DOHH2 (cell line): ENCODE measurements at regions not wholly inside any gene's neighbourhood (a gene's known extent, or its start where the extent isn't known, plus 50 kb on each side); places are given as distances from the start of the nearest gene placed in this dataset.
A peak's percentile ranks its signal among the peaks of the same experiment; 100 is the strongest.
"Not testable (repeated sequence)": the region's sequence is repeated elsewhere in the genome, so short reads cannot be mapped to it uniquely, and the experiment has no call there.

Source experiments
- H3F3A ChIP-seq: fragments of 200-600 bp; sonication (generic), shearing (Covaris generic); 2 replicates; pipeline ENCODE4 v1.6.0; 2016; ENCODE audit warnings: antibody characterized with exemption, mild to moderate bottlenecking; ENCODE audit not compliant: control insufficient read depth, insufficient read depth
- H3K27ac ChIP-seq: fragments of 200-600 bp; sonication (generic); 2 replicates; pipeline ENCODE4 v1.5.1; 2014; ENCODE audit warnings: low read depth, mild to moderate bottlenecking, low read length, moderate library complexity
- H3K27me3 ChIP-seq: fragments of 200-600 bp; sonication (generic); 2 replicates; pipeline ENCODE4 v1.6.1; 2014; ENCODE audit warnings: mild to moderate bottlenecking, low read length, mixed read lengths; ENCODE audit not compliant: control insufficient read depth
- H3K36me3 ChIP-seq: fragments of 200-600 bp; sonication (generic); 2 replicates; pipeline ENCODE4 v1.6.1; 2014; ENCODE audit warnings: mild to moderate bottlenecking, low read length, moderate library complexity, mixed read lengths; ENCODE audit not compliant: control insufficient read depth
- H3K4me1 ChIP-seq: fragments of 200-600 bp; sonication (generic); 2 replicates; pipeline ENCODE4 v1.6.1; 2014; ENCODE audit warnings: mild to moderate bottlenecking, low read length, mixed read lengths; ENCODE audit not compliant: control insufficient read depth
- H3K4me2 ChIP-seq: fragments of 200-600 bp; sonication (generic); 2 replicates; pipeline ENCODE4 v1.6.0; 2014; ENCODE audit warnings: mild to moderate bottlenecking, low read length, moderate library complexity
- H3K4me3 ChIP-seq: fragments of 200-600 bp; sonication (generic); 2 replicates; pipeline ENCODE4 v1.5.1; 2014; ENCODE audit warnings: mild to moderate bottlenecking, low read length, mixed read lengths
- H3K79me2 ChIP-seq: fragments of 200-600 bp; sonication (generic); 2 replicates; pipeline ENCODE4 v1.6.1; 2014; ENCODE audit warnings: mild to moderate bottlenecking, low read length, mixed read lengths; ENCODE audit not compliant: control insufficient read depth
- H3K9me2 ChIP-seq: fragments of 200-600 bp; sonication (generic); replicated peaks from 2 replicates; pipeline ENCODE4 v1.6.1; 2014; ENCODE audit warnings: mild to moderate bottlenecking, low read length, mixed read lengths; ENCODE audit not compliant: control insufficient read depth
- H3K9me3 ChIP-seq: fragments of 200-600 bp; sonication (generic); 2 replicates; pipeline ENCODE4 v1.6.1; 2014; ENCODE audit warnings: antibody characterized with exemption, low read length, mixed read lengths; ENCODE audit not compliant: control insufficient read depth, insufficient read depth
- H4K20me1 ChIP-seq: fragments of 200-600 bp; sonication (generic); 2 replicates; pipeline ENCODE4 v1.6.0; 2014; ENCODE audit warnings: low read depth, mild to moderate bottlenecking, antibody characterized with exemption, low read length, moderate library complexity; ENCODE audit not compliant: control insufficient read depth, insufficient read depth
- CTCF ChIP-seq: fragments of 200-600 bp; sonication (generic); IDR thresholded peaks from one replicate; pipeline ENCODE4 v1.5.1; 2014; ENCODE audit warnings: antibody characterized with exemption, mild to moderate bottlenecking, low read depth, low read length; ENCODE audit not compliant: poor library complexity, severe bottlenecking
- EZH2phosphoT487 ChIP-seq: fragments of 200-600 bp; sonication (generic); IDR thresholded peaks from 2 replicates; pipeline ENCODE4 v1.6.1; 2017; ENCODE audit warnings: borderline replicate concordance, mild to moderate bottlenecking, antibody characterized with exemption, low read length, moderate library complexity, mixed read lengths

DNA sequence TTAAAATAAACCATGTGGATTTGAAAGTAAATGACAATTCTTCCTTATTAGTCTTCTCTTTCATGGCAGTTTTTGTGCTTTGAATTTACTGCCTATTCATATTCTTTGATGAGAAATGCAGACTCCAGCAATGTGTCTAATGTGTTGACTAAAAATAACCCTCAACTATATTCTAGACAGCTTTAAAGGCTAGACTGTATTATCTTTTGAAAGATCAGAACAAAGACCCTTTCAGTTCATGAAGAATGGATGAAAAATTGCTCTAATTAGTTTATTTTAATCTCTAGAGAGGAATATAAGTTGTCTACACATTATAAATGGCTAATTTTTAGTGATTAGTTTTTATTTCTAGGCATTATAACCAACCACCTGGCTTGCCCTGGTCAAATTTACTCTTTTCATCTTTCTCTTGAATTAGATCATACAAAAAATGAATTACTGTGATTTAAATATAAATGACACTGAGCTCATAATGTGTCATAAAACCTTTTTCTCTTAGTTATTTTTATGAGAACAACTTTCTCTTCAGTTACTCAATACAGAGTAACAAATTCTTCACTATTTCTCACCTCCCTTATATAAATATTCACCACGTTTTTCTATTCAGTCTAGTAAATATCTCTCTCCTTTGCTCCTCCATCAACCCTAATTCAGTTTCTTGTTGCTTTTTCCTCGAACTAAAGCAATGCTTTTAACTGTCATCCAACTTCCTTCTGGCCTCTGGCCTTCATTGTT, 428.5 kb upstream of the TMPRSS15 start:
- Histone ChIP-seq H3K79me2 (no peaks in the 10 kb centered on the region), H3K4me3 (no peak overlapping the region), H3K9me2 (no peaks in the 10 kb centered on the region), H3K9me3 (no peaks in the 10 kb centered on the region), H4K20me1 (no peaks in the 10 kb centered on the region), H3K27ac (no peak overlapping the region), H3K27me3 (no peaks in the 10 kb centered on the region), H3K4me2 (no peak overlapping the region), H3K36me3 (no peaks in the 10 kb centered on the region), H3F3A (no peaks in the 10 kb centered on the region), H3K4me1 (no peaks in the 10 kb centered on the region)
- TF ChIP-seq CTCF (no peak), EZH2phosphoT487 (no peak)

DNA sequence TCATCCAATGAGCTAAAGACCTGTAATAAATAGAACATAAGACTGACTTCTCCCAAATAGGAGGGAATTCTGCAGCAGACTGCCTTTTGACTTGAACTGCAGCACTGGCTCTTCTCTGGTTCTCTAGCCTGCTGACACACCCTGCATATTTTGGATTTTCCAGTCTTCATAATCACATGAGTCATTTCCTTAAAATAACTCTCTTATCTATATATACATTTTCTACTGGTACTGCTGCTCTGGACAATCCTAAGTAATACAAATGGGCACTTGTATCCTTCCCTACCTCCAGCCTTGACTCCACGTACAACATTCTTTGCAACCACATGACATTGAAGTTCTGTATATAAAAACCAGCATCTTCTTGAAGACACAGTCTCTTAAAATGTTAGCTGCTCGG, 429.4 kb upstream of the TMPRSS15 start:
- H3K9me2 ChIP-seq = no peaks in the 10 kb centered on the region
- TF ChIP-seq EZH2phosphoT487 = no peak
- TF ChIP-seq CTCF = no peak

DNA sequence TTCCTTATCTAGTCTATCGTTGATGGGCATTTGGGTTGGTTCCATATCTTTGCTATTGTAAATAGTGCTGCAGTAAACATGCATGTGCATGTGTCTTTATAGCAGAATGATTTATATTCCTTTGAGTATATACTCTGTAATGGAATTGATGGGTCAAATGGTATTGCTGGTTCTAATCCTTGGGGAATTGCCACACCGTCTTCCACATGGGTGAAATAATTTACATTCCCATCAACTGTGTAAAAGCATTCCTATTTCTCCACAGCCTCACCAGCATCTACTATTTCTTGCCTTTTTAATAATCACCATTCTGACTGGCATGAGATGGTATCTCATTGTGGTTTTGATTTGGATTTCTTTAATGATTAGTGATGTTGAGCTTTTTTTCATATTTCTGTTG, 430.5 kb upstream of the TMPRSS15 start:
- not testable (repeated sequence) for H3K9me2 ChIP-seq, H3F3A ChIP-seq, H3K36me3 ChIP-seq, H3K79me2 ChIP-seq, H3K27ac ChIP-seq, H4K20me1 ChIP-seq, H3K4me3 ChIP-seq, H3K4me1 ChIP-seq, H3K9me3 ChIP-seq, H3K4me2 ChIP-seq, H3K27me3 ChIP-seq

More for the DNA sequence above, 429.4 kb upstream of the TMPRSS15 start:
- Histone ChIP-seq H3F3A (no peaks in the 10 kb centered on the region), H3K9me3 (no peaks in the 10 kb centered on the region), H3K4me1 (no peaks in the 10 kb centered on the region), H4K20me1 (no peaks in the 10 kb centered on the region), H3K4me3 (no peak overlapping the region), H3K4me2 (no peak overlapping the region), H3K79me2 (no peaks in the 10 kb centered on the region), H3K27me3 (no peaks in the 10 kb centered on the region), H3K36me3 (no peaks in the 10 kb centered on the region), H3K27ac (no peak overlapping the region)

- TF ChIP-seq CTCF (peak; percentile 64), EZH2phosphoT487 (no peak)
- Histone ChIP-seq H3K9me3 (no peaks in the 10 kb centered on the region), H3K27ac (no peak overlapping the region), H3F3A (no peaks in the 10 kb centered on the region), H3K79me2 (no peaks in the 10 kb centered on the region), H3K4me2 (no peak overlapping the region), H3K36me3 (no peaks in the 10 kb centered on the region), H3K4me3 (no peak overlapping the region), H3K4me1 (no peaks in the 10 kb centered on the region), H3K9me2 (no peaks in the 10 kb centered on the region), H3K27me3 (no peaks in the 10 kb centered on the region), H4K20me1 (no peaks in the 10 kb centered on the region)
Observed at GRCh38 chr21:18840239-18840638, 436.7 kb upstream of the TMPRSS15 start.

DNA sequence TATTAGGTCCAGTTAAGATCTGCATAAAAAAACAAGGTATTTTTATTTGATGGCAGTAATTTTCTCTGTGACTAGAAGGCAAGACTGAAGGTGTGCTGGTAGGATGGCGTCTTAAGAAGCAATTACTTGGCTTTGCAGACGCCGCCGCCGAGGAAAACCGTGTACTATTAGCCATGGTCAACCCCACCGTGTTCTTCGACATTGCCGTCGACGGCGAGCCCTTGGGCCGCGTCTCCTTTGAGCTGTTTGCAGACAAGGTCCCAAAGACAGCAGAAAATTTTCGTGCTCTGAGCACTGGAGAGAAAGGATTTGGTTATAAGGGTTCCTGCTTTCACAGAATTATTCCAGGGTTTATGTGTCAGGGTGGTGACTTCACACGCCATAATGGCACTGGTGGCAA, 454.0 kb upstream of the TMPRSS15 start:
- not testable (repeated sequence) for H3K9me2 ChIP-seq, H3K4me3 ChIP-seq, H4K20me1 ChIP-seq, H3K27me3 ChIP-seq, H3K79me2 ChIP-seq, H3K4me1 ChIP-seq, H3F3A ChIP-seq, H3K9me3 ChIP-seq, H3K4me2 ChIP-seq, H3K27ac ChIP-seq, H3K36me3 ChIP-seq
